Coronary artery (tissue), 2 donors: ENCODE measurements at regions not wholly inside any gene's neighbourhood (a gene's known extent, or its start where the extent isn't known, plus 50 kb on each side); places are given as distances from the start of the nearest gene placed in this dataset.
A peak's percentile ranks its signal among the peaks of the same experiment; 100 is the strongest.

ENCODE experiments used
- DNase-seq: peaks from one replicate; pipeline ENCODE4 v3.0.0-alpha.2; 2017; ENCODE audit warnings: low spot score
- H3K27ac ChIP-seq, 2 donors: fragments of 200-600 bp; sonication (generic); one replicate each; pipeline ENCODE4 v1.5.1; 2016 to 2019
- H3K4me3 ChIP-seq: fragments of 200-600 bp; sonication (generic); 2 replicates; pipeline ENCODE4 v1.5.1; 2016; ENCODE audit warnings: mild to moderate bottlenecking, moderate library complexity
- TF ChIP-seq, protein P1 (sequence below): fragments of 200-600 bp; sonication (generic); IDR thresholded peaks from one replicate; pipeline ENCODE4 v1.5.1; 2019; ENCODE audit warnings: antibody characterized with exemption

DNA sequence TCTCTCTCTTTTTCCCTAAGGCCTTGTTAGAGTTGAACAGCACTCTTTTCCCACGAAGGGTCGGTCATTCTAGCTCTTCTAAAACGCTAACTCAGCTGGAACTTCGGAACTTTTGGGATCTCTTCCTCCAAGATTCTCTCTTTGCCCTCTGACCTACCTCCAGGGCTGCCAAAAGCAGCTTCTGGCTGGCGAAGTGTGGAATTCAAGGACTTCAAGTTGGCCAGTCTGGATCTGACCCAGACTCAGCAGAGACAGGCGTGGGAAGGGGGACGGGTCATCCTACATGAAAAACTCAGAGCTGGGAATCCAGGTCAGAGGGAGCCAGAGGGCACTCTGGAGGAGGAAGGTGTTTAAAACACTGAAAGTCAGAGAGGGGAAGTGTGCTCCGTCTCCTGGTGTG lies 305.5 kb upstream of the HDAC4 start:
- Histone ChIP-seq H3K27ac (no peak overlapping the region), H3K4me3 (no peak overlapping the region)
- peak; percentile 53 for DNase-seq
- TF ChIP-seq, protein P1, sequence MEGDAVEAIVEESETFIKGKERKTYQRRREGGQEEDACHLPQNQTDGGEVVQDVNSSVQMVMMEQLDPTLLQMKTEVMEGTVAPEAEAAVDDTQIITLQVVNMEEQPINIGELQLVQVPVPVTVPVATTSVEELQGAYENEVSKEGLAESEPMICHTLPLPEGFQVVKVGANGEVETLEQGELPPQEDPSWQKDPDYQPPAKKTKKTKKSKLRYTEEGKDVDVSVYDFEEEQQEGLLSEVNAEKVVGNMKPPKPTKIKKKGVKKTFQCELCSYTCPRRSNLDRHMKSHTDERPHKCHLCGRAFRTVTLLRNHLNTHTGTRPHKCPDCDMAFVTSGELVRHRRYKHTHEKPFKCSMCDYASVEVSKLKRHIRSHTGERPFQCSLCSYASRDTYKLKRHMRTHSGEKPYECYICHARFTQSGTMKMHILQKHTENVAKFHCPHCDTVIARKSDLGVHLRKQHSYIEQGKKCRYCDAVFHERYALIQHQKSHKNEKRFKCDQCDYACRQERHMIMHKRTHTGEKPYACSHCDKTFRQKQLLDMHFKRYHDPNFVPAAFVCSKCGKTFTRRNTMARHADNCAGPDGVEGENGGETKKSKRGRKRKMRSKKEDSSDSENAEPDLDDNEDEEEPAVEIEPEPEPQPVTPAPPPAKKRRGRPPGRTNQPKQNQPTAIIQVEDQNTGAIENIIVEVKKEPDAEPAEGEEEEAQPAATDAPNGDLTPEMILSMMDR, result no peak

DNA sequence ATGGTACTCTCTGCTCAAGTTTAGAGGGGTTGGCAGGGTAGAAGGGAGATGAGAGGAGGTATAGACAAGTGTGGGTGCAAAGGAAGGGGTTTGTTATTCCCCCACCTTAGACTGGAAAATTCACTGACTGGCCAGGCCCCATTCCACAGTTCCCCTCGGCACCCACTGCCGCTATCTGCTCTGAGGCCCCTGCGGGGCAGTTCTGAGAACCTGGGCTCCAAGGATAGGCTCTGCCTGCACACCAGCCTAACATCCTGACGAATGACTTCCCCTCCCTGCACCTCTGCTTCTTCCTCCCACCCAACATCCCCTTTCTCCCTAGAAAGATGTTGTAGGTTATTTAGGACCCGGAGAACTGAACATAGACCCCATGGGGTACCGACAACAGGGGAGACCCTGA lies 303.9 kb upstream of the HDAC4 start:
- Histone ChIP-seq H3K27ac (no peak overlapping the region), H3K4me3 (no peak overlapping the region)
- TF ChIP-seq, protein P1, result no peak
- no peak for DNase-seq

DNA sequence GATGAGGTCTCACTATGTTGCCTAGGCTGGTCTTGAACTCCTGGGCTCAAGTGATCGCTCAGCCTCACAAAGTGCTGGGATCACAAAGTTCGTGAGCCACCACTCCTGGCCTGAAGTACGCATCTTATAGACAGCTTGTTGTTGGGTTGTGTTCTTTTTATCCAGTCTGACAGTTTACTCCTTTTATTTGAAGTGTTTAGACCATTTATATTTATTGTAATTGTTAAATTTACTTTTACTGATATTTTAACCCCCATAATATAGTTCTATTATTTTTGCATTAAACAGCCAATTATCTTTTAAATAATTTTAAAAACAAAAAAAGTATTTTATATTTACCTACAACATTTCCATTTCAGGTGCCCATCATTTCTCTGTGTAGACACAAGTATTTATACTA lies 303.0 kb upstream of the HDAC4 start:
- no peak overlapping the region for H3K4me3 ChIP-seq
- TF ChIP-seq, protein P1, result no peak
- H3K27ac ChIP-seq, result no peak overlapping the region
- no peak for DNase-seq

DNA sequence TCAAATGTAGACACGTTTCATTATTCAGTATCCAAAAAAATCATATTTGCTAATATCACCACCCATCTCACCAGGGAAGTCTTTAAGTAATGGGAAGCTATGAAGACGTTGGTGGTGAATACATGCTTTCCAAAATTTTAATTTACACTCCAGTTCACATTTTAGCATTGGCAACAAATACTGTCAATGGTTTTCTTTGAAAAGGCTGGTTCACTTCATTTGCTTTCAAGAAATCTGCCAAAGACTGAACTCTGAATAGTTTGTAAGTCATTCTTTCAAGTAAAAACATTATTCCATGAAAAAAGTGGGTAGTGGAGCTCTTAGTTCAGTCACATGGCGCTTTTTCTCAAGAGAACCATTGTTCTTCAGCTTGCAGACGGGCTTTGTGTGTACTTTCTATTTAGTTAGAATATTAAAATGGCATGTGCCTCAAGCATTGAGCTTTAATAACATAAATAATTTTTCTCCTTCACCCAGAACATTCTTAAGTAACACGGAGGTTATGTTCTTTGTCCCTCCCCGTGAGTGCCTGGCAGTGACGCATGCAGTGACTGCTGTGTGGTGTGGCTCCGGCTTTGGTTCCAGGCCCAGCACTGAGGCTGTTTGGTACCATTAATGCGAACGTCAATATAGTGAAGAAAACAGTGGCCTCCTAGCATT lies 300.0 kb upstream of the HDAC4 start:
- DNase-seq, result no peak
- TF ChIP-seq, protein P1, result no peak

DNA sequence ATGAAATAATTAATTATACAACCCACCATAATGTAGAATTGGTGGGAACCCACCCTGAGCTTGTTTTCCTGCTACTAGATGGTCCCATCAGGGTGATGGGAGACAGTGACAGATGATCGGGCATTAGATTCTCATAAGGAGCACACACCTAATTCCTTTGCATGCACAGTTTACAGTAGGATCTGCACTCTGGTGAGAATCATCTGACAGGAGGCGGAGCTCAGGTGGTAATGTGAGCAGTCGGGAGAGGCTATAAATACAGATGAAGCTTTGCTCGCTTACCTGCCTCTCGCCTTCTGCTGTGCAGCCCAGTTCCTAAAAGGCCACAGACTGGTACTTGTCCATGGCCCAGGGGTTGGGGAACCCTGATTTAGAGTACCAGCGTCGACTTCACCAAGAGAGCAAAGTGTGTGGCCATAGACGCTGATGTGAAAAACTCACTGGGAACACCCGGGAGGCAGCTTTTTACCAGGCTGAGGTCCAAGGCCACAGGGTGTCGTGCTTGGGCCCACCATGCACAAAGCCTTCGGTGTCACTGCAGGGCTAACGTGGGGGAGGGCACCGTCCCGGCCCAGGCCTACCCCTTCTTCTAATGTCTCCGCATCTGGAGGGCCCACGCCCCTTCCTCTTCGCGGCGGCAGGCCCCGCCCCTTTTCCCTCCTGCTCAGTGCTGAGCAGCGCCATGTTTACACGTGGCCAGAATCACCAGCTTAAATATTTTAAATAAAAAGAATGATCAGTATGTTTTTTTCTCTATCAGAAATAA lies 296.8 kb upstream of the HDAC4 start:
- TF ChIP-seq, protein P1, result no peak
- Histone ChIP-seq H3K4me3 (no peak overlapping the region), H3K27ac (no peak overlapping the region)
- peak; percentile 36 for DNase-seq

More for the DNA sequence above, 300.0 kb upstream of the HDAC4 start:
- Histone ChIP-seq H3K4me3 (no peak overlapping the region), H3K27ac (no peak overlapping the region)

DNA sequence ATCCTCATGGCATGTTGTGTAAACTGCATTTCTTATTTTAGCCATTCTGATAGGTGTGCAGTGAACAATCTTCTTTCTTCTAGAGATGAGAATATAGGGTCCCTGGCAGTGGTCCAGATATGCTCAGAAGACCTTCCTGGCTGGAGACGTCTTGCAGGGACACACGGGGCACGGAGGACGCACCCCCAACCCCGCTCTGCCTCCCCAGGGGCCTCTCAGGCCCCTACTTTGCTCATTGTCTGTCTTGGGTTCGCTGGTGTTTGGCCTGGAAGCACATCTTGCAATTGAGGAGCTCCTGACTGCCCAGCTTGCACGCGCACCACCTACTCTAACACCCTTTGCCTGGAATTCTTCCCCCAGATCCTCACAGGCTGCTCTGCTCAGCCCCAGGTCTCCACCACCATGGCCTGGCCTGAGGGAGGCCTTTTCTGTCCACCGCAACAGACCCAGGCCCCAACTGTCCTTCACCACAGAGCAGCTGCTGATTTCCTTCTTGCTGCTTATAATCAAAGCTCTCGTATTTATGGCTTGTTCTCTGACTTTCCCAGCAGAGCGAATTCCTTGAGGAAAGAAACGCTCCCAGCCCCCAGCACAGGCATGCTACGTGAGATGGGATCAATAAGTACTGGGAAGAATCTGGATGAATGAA lies 295.9 kb upstream of the HDAC4 start:
- no peak overlapping the region for H3K27ac ChIP-seq
- peak; percentile 47 for DNase-seq
- TF ChIP-seq, protein P1, result no peak
- no peak overlapping the region for H3K4me3 ChIP-seq
